H1 (cell line): ENCODE measurements at regions not wholly inside any gene's neighbourhood (a gene's known extent, or its start where the extent isn't known, plus 50 kb on each side); places are given as distances from the start of the nearest gene placed in this dataset.

Experiments used
- CTCF ChIA-PET: fragments of 300-600 bp; sonication (Branson Sonifier 250); formaldehyde crosslinking; loops from one replicate; lab custom pipeline; 2021; ENCODE audit not compliant: partially characterized antibody; lab: Charles Lee
- POLR2A ChIA-PET: fragments of 300-600 bp; sonication (Branson Sonifier 250); formaldehyde crosslinking; loops from one replicate; lab custom pipeline; 2021; ENCODE audit warnings: inconsistent platforms; ENCODE audit not compliant: partially characterized antibody; lab: Charles Lee
- DNase-seq, 2 experiments: peaks; one replicate each; pipeline versions ENCODE4 v3.0.0 to v3.0.0-alpha.2; 2010 to 2022; ENCODE audit warnings: low spot score in 2 of 2, low read depth in 1 of 2, mixed read lengths in 1 of 2
- FAIRE-seq: peaks from 2 replicates; lab custom pipeline; 2011; peaks lifted over from hg19 to GRCh38; lab: Jason Lieb, UNC
- H2AFZ ChIP-seq: 2 replicates; pipeline ENCODE4 v1.8.1; 2012; ENCODE audit warnings: low read length, inconsistent platforms
- H2AK5ac ChIP-seq: 2 replicates; pipeline ENCODE4 v1.6.1; 2013; ENCODE audit warnings: low read depth, low read length
- H2BK120ac ChIP-seq: replicated peaks from 2 replicates; pipeline ENCODE3; 2013; ENCODE audit warnings: low read depth, low read length, inconsistent platforms
- H2BK12ac ChIP-seq: 2 replicates; pipeline ENCODE4 v1.6.1; 2013; ENCODE audit warnings: low read depth, low read length
- H2BK15ac ChIP-seq: 2 replicates; pipeline ENCODE4 v1.6.1; 2013; ENCODE audit warnings: low read length
- H2BK20ac ChIP-seq: 2 replicates; pipeline ENCODE4 v1.6.1; 2013; ENCODE audit warnings: low read length
- H2BK5ac ChIP-seq: 2 replicates; pipeline ENCODE4 v1.6.1; 2013; ENCODE audit warnings: low read depth, low read length
- H3K14ac ChIP-seq: 2 replicates; pipeline ENCODE4 v1.6.1; 2013; ENCODE audit warnings: inconsistent platforms; ENCODE audit not compliant: insufficient read length
- H3K18ac ChIP-seq: 2 replicates; pipeline ENCODE4 v1.6.1; 2013; ENCODE audit warnings: low read length; ENCODE audit errors: extremely low read depth
- H3K23ac ChIP-seq: 2 replicates; pipeline ENCODE4 v1.6.1; 2013; ENCODE audit warnings: inconsistent platforms; ENCODE audit not compliant: insufficient read length
- H3K23me2 ChIP-seq: 2 replicates; pipeline ENCODE4 v1.6.1; 2013; ENCODE audit warnings: low read depth, low read length
- H3K27ac ChIP-seq: 2 replicates; pipeline ENCODE4 v1.6.1; 2011; ENCODE audit warnings: low read depth, low read length, inconsistent platforms
- H3K27me3 ChIP-seq, 4 experiments: replicated peaks in 1 of 4; 1 replicate in 1 of 4; 2 replicates in 3 of 4; pipeline versions ENCODE4 v1.6.1 to v1.8.1; 2011 to 2013; ENCODE audit warnings: low read length in 3 of 4, mild to moderate bottlenecking in 3 of 4, inconsistent platforms in 2 of 4, mixed read lengths in 2 of 4, moderate library complexity in 1 of 4; ENCODE audit not compliant: control insufficient read depth in 3 of 4, insufficient read depth in 3 of 4; ENCODE audit errors: extremely low read depth in 1 of 4
- H3K36me3 ChIP-seq, 4 experiments: 2 replicates each; pipeline versions ENCODE4 v1.6.1 to v1.8.1; 2011 to 2013; ENCODE audit warnings: mild to moderate bottlenecking in 4 of 4, low read length in 3 of 4, moderate library complexity in 2 of 4, control low read depth in 1 of 4, inconsistent platforms in 1 of 4; ENCODE audit not compliant: insufficient read depth in 4 of 4, control insufficient read depth in 2 of 4
- H3K4ac ChIP-seq: replicated peaks from 2 replicates; pipeline ENCODE3; 2013; ENCODE audit warnings: low read length, low read depth, mixed read lengths, inconsistent platforms; ENCODE audit not compliant: insufficient read length
- H3K4me1 ChIP-seq, 4 experiments: replicated peaks in 1 of 4; 1 replicate in 1 of 4; 2 replicates in 3 of 4; pipeline versions ENCODE4 v1.6.1 to v1.8.1; 2011 to 2013; ENCODE audit warnings: low read length in 3 of 4, inconsistent platforms in 2 of 4, mixed read lengths in 1 of 4; ENCODE audit not compliant: insufficient read depth in 4 of 4, control insufficient read depth in 3 of 4
- H3K4me2 ChIP-seq, 2 experiments: 2 replicates each; pipeline versions ENCODE4 v1.6.1 to v1.8.1; 2011 to 2013; ENCODE audit warnings: low read depth in 2 of 2, low read length in 2 of 2, control low read depth in 1 of 2, inconsistent platforms in 1 of 2, mild to moderate bottlenecking in 1 of 2; ENCODE audit not compliant: insufficient read depth in 1 of 2
- H3K4me3 ChIP-seq, 4 experiments: fragments of 200-600, 300-600 bp in 1 of 4; sonication (generic), shearing (Covaris generic), sonication (Bioruptor Twin) in 1 of 4; 2 replicates each; pipeline versions ENCODE4 v1.5.1 to v1.8.1; 2011 to 2016; ENCODE audit warnings: low read length in 4 of 4, low read depth in 3 of 4, control low read depth in 2 of 4, inconsistent platforms in 2 of 4, mild to moderate bottlenecking in 2 of 4, mixed read lengths in 1 of 4, moderate library complexity in 1 of 4; ENCODE audit not compliant: insufficient read depth in 2 of 4; ENCODE audit errors: extremely low read depth in 1 of 4
- H3K56ac ChIP-seq: replicated peaks from 2 replicates; pipeline ENCODE3; 2013; ENCODE audit warnings: low read depth, mild to moderate bottlenecking, mixed read lengths, low read length, inconsistent platforms; ENCODE audit not compliant: insufficient read length
- H3K79me1 ChIP-seq: 2 replicates; pipeline ENCODE4 v1.6.1; 2013; ENCODE audit warnings: low read depth, low read length, control low read depth
- H3K79me2 ChIP-seq, 2 experiments: 2 replicates each; pipeline versions ENCODE4 v1.6.1 to v1.8.1; 2012 to 2013; ENCODE audit warnings: low read length in 2 of 2, mild to moderate bottlenecking in 2 of 2, inconsistent platforms in 1 of 2; ENCODE audit not compliant: insufficient read depth in 2 of 2, control insufficient read depth in 1 of 2
- H3K9ac ChIP-seq, 4 experiments: replicated peaks in 1 of 4; 1 replicate in 1 of 4; 2 replicates in 3 of 4; pipeline versions ENCODE4 v1.6.1 to v1.8.1; 2011 to 2013; ENCODE audit warnings: low read depth in 3 of 4, low read length in 3 of 4, control low read depth in 2 of 4, mild to moderate bottlenecking in 2 of 4, moderate library complexity in 2 of 4, inconsistent platforms in 1 of 4; ENCODE audit errors: extremely low read depth in 1 of 4
- H3K9me3 ChIP-seq, 2 experiments: 2 replicates each; pipeline versions ENCODE4 v1.6.1 to v1.8.1; 2012 to 2013; ENCODE audit warnings: mild to moderate bottlenecking in 2 of 2, moderate library complexity in 2 of 2, control low read depth in 1 of 2, inconsistent platforms in 1 of 2, low read depth in 1 of 2, low read length in 1 of 2, mixed read lengths in 1 of 2; ENCODE audit not compliant: insufficient read depth in 2 of 2
- H4K20me1 ChIP-seq, 2 experiments: replicated peaks in 1 of 2; 2 replicates each; pipeline versions ENCODE3 to v1.8.1; 2011 to 2013; ENCODE audit warnings: inconsistent platforms in 2 of 2, low read length in 2 of 2, mild to moderate bottlenecking in 1 of 2; ENCODE audit not compliant: insufficient read depth in 2 of 2, control insufficient read depth in 1 of 2
- H4K5ac ChIP-seq: 2 replicates; pipeline ENCODE4 v1.6.1; 2013; ENCODE audit warnings: low read length, low read depth, mixed read lengths, inconsistent platforms; ENCODE audit not compliant: insufficient read length
- H4K8ac ChIP-seq: 2 replicates; pipeline ENCODE4 v1.8.0; 2013; ENCODE audit warnings: mild to moderate bottlenecking, moderate library complexity, low read length, inconsistent platforms; ENCODE audit not compliant: insufficient read depth; ENCODE audit errors: extremely low read depth
- H4K91ac ChIP-seq: replicated peaks from 2 replicates; pipeline ENCODE3; 2013; ENCODE audit warnings: low read length, mixed read lengths, inconsistent platforms; ENCODE audit not compliant: insufficient read length
- ASH2L ChIP-seq: fragments of 200-600, 300-600 bp; sonication (generic); IDR thresholded peaks from one replicate; pipeline ENCODE4 v1.7.1; 2017; ENCODE audit warnings: low read length
- BACH1 ChIP-seq: IDR thresholded peaks from 2 replicates; pipeline ENCODE4 v1.6.1; 2012; ENCODE audit warnings: low read length, improper control_type of control experiment
- CHD1 ChIP-seq: IDR thresholded peaks from 2 replicates; pipeline ENCODE4 v1.6.1; 2012; ENCODE audit warnings: low read depth, low read length, improper control_type of control experiment
- KDM1A ChIP-seq: fragments of 200-600, 300-600 bp; sonication (generic); IDR thresholded peaks from 2 replicates; pipeline ENCODE4 v1.7.1; 2016; ENCODE audit warnings: mild to moderate bottlenecking, low read length, borderline replicate concordance
- KDM5A ChIP-seq: fragments of 200-600 bp; IDR thresholded peaks from 2 replicates; pipeline ENCODE4 v1.7.1; 2012; ENCODE audit warnings: mild to moderate bottlenecking, low read length, inconsistent platforms, mixed read lengths
- RNF2 ChIP-seq: fragments of 200-900, 300-1000 bp; sonication (generic); IDR thresholded peaks from 2 replicates; pipeline ENCODE4 v1.7.1; 2016; ENCODE audit warnings: borderline replicate concordance, low read depth, mild to moderate bottlenecking, antibody characterized with exemption, low read length; ENCODE audit not compliant: poor library complexity, severe bottlenecking; ENCODE audit errors: missing control alignments
- SRF ChIP-seq: IDR thresholded peaks from 2 replicates; pipeline ENCODE4 v1.6.1; 2011; ENCODE audit warnings: mild to moderate bottlenecking, low read depth, low read length, moderate library complexity
- TCF12 ChIP-seq: IDR thresholded peaks from 2 replicates; pipeline ENCODE4 v1.6.1; 2011; ENCODE audit warnings: low read depth, mild to moderate bottlenecking, low read length
- TEAD4 ChIP-seq: IDR thresholded peaks from 2 replicates; pipeline ENCODE4 v1.6.1; 2012; ENCODE audit warnings: low read depth, low read length, inconsistent platforms, mixed read lengths
- WGBS, 2 experiments: shearing (Covaris generic) in 1 of 2; methylation state at CpG; one replicate each; pipeline versions ENCODE4 v1.1.6 to v1.1.7; 2013 to 2015; ENCODE audit warnings: low lambda C conversion rate in 2 of 2, mixed read lengths in 2 of 2, inconsistent platforms in 1 of 2, low coverage in 1 of 2, missing lambda C conversion rate in 1 of 2; ENCODE audit not compliant: insufficient replicate concordance in 2 of 2, insufficient coverage in 1 of 2, insufficient read length in 1 of 2; ENCODE audit errors: extremely low coverage in 1 of 2, missing lambda C conversion rate in 1 of 2; 5-methylcytosine and 5-hydroxymethylcytosine counted together
- TF ChIP-seq, protein P1 (sequence below): IDR thresholded peaks from 2 replicates; pipeline ENCODE4 v1.6.1; 2012; ENCODE audit warnings: inconsistent platforms
- TF ChIP-seq, protein P2 (sequence below): IDR thresholded peaks from 2 replicates; pipeline ENCODE4 v1.6.1; 2011; ENCODE audit warnings: low read length, improper control_type of control experiment
- TF ChIP-seq, protein P3 (sequence below): IDR thresholded peaks from 2 replicates; pipeline ENCODE4 v1.6.1; 2011; ENCODE audit warnings: low read depth, mild to moderate bottlenecking, low read length; ENCODE audit not compliant: insufficient read depth

DNA sequence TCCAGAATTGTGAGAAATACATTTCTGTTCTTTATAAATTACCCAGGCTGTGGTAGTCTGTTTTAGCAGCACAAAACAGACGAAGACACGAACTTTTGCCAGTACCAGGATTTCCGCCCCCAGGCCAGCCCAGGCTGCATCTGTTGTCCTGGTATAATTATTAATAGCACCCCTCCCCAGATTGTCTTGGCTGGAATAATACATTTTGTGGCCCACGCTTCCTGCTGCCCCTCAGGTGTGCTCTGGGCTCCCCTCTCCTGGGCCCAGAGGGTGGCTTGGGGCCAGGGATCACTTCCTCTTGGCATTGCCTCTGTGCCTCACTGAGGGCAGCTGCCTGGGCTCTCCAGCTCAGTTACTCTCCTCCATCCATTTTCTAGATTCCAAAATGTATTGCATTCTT, 102.1 kb upstream of the HS6ST1 start:
- no peaks in the 10 kb centered on the region for H3K79me2 ChIP-seq
- no peak overlapping the region for H2BK5ac ChIP-seq
- H3K23ac ChIP-seq, result no peak overlapping the region
- DNase-seq (no peak), FAIRE-seq (no peak)
- ChIA-PET CTCF (interaction anchor here (0.7 to 1.6 kb wide), 2 partner anchors 25 to 99 kb away, joined by 3 to 5 read pairs; no protein-coding TSS in a partner anchor), POLR2A (no interaction called here)
- H3K27ac ChIP-seq, result no peak overlapping the region
- no peak overlapping the region for H3K4me3 ChIP-seq
- H3K23me2 ChIP-seq, result no peaks in the 10 kb centered on the region
- no peak overlapping the region for H2AFZ ChIP-seq
- no peak overlapping the region for H4K91ac ChIP-seq
- H4K5ac ChIP-seq, result no peak overlapping the region
- no peaks in the 10 kb centered on the region for H3K27me3 ChIP-seq
- peaks cover 0 to 4% (median 0%) of the 10 kb centered on the region in 4 experiments; a peak in 1 of 7 replicates for H3K4me1 ChIP-seq
- no peak for TF ChIP-seq KDM5A
- no peak for TF ChIP-seq SRF
- TF ChIP-seq, protein P1, sequence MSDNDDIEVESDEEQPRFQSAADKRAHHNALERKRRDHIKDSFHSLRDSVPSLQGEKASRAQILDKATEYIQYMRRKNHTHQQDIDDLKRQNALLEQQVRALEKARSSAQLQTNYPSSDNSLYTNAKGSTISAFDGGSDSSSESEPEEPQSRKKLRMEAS, result no peak
- no peak for TF ChIP-seq TEAD4
- TF ChIP-seq ASH2L, result no peak
- TF ChIP-seq RNF2, result no peak
- no peak for TF ChIP-seq TCF12
- TF ChIP-seq, protein P2, sequence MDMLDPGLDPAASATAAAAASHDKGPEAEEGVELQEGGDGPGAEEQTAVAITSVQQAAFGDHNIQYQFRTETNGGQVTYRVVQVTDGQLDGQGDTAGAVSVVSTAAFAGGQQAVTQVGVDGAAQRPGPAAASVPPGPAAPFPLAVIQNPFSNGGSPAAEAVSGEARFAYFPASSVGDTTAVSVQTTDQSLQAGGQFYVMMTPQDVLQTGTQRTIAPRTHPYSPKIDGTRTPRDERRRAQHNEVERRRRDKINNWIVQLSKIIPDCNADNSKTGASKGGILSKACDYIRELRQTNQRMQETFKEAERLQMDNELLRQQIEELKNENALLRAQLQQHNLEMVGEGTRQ, result no peak
- TF ChIP-seq KDM1A, result no peak
- TF ChIP-seq BACH1, result no peak
- TF ChIP-seq, protein P3, sequence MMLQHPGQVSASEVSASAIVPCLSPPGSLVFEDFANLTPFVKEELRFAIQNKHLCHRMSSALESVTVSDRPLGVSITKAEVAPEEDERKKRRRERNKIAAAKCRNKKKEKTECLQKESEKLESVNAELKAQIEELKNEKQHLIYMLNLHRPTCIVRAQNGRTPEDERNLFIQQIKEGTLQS, result no peak
- no peak for TF ChIP-seq CHD1
- no peak overlapping the region for H4K8ac ChIP-seq
- H2AK5ac ChIP-seq, result no peak overlapping the region
- H3K36me3 ChIP-seq, result no peaks in the 10 kb centered on the region
- H2BK12ac ChIP-seq, result no peak overlapping the region
- H3K9me3 ChIP-seq, result peaks cover 2 to 3% of the 10 kb centered on the region in 2 experiments; a peak in 1 of 4 replicates
- H3K18ac ChIP-seq, result no peak overlapping the region
- no peak overlapping the region for H2BK120ac ChIP-seq
- H3K14ac ChIP-seq, result no peak overlapping the region
- H2BK20ac ChIP-seq, result no peak overlapping the region
- no peak overlapping the region for H3K4ac ChIP-seq
- H4K20me1 ChIP-seq, result no peaks in the 10 kb centered on the region
- no peaks in the 10 kb centered on the region for H3K79me1 ChIP-seq
- H2BK15ac ChIP-seq, result no peak overlapping the region
- H3K9ac ChIP-seq, result no peak overlapping the region
- no peak overlapping the region for H3K4me2 ChIP-seq
- H3K56ac ChIP-seq, result no peak overlapping the region
- WGBS, 2 experiments, result 89% methylated on average over 4 of the region's 4 CpGs; no CpG with 5 or more reads in 1 of the 2 experiments
